HCT116 (cell line): ENCODE measurements at regions not wholly inside any gene's neighbourhood (a gene's known extent, or its start where the extent isn't known, plus 50 kb on each side); places are given as distances from the start of the nearest gene placed in this dataset.

Source experiments
- ATAC-seq: fragments of 200-7000 bp; cut with Tn5 transposase; 2 replicates; pipeline ENCODE4 v1.9.1; 2020; ENCODE audit warnings: mild to moderate bottlenecking, moderate library complexity
- BruUV-seq: library from RNA; stranded (reverse); fragments of 400-500 nt; replicated peaks from 2 replicates; lab custom pipeline; 2021; lab: Mats Ljungman, UMichigan
- CTCF ChIA-PET: fragments of 300-600 bp; sonication (Branson Sonifier 250); formaldehyde crosslinking; loops from one replicate; lab custom pipeline; 2021; ENCODE audit warnings: antibody characterized with exemption; lab: Charles Lee
- POLR2A ChIA-PET: fragments of 300-600, 350-600 bp; sonication (Branson Sonifier 250); formaldehyde crosslinking; loops from one replicate; lab custom pipeline; 2021; ENCODE audit warnings: antibody characterized with exemption; lab: Charles Lee
- RAD21 ChIA-PET, 2 experiments: fragments of 300-600 bp; sonication (Branson Sonifier 250); formaldehyde crosslinking; loops; one replicate each; lab custom pipeline; 2023; ENCODE audit warnings: low total read pairs in 2 of 2; ENCODE audit not compliant: uncharacterized antibody in 2 of 2, unreplicated experiment in 2 of 2, low non-redundant PET in 1 of 2; lab: Charles Lee
- DNase-seq: peaks from one replicate; pipeline ENCODE4 v3.0.0-alpha.2; 2010; ENCODE audit warnings: low read depth, low spot score
- H2AFZ ChIP-seq: fragments of 200-600 bp; shearing (Covaris generic), sonication (generic); 2 replicates; pipeline ENCODE4 v1.6.1; 2017; ENCODE audit warnings: low read depth, mixed run types, mixed read lengths, antibody characterized with exemption, low read length; ENCODE audit not compliant: poor library complexity, severe bottlenecking
- H3K27ac ChIP-seq: 2 replicates; pipeline ENCODE4 v1.5.1; 2012; ENCODE audit warnings: low read depth, low read length
- H3K27me3 ChIP-seq: fragments of 200-600 bp; sonication (generic); 2 replicates; pipeline ENCODE4 v1.6.1; 2016; ENCODE audit warnings: mixed run types, low read length, mixed read lengths; ENCODE audit not compliant: insufficient read depth
- H3K36me3 ChIP-seq, 2 experiments: fragments of 200-500 bp in 1 of 2; fragments of 200-600 bp in 1 of 2; sonication (Bioruptor generic) in 1 of 2; sonication (generic) in 1 of 2; 2 replicates each; pipeline versions ENCODE4 v1.5.1 to v1.6.1; 2014 to 2016; ENCODE audit warnings: low read length in 2 of 2, inconsistent platforms in 1 of 2, mixed read lengths in 1 of 2, mixed run types in 1 of 2; ENCODE audit not compliant: insufficient read depth in 2 of 2, control insufficient read depth in 1 of 2
- H3K4me1 ChIP-seq, 2 experiments: fragments of 200-600 bp in 1 of 2; sonication (generic) in 1 of 2; 2 replicates each; pipeline versions ENCODE4 v1.5.1 to v1.6.1; 2012 to 2017; ENCODE audit warnings: low read length in 2 of 2, inconsistent platforms in 1 of 2, mild to moderate bottlenecking in 1 of 2, mixed read lengths in 1 of 2, mixed run types in 1 of 2, moderate library complexity in 1 of 2; ENCODE audit not compliant: insufficient read depth in 2 of 2, control insufficient read depth in 1 of 2
- H3K4me2 ChIP-seq: fragments of 200-600 bp; sonication (generic); 2 replicates; pipeline ENCODE4 v1.6.1; 2017; ENCODE audit warnings: mixed run types, low read length, mixed read lengths
- H3K4me3 ChIP-seq, 2 experiments: fragments of 200-600 bp in 1 of 2; sonication (generic) in 1 of 2; replicated peaks in 1 of 2; 2 replicates each; pipeline ENCODE4 v1.5.1; 2011 to 2016; ENCODE audit warnings: low read length in 2 of 2, control low read depth in 1 of 2, low read depth in 1 of 2, mild to moderate bottlenecking in 1 of 2, mixed read lengths in 1 of 2, mixed run types in 1 of 2
- H3K79me2 ChIP-seq: fragments of 200-600 bp; sonication (generic); 2 replicates; pipeline ENCODE4 v1.6.1; 2017; ENCODE audit warnings: mild to moderate bottlenecking, mixed run types, low read length, moderate library complexity, mixed read lengths; ENCODE audit not compliant: insufficient read depth
- H3K9ac ChIP-seq: fragments of 200-600 bp; sonication (generic); 2 replicates; pipeline ENCODE4 v1.6.1; 2016; ENCODE audit warnings: low read length, mixed read lengths
- H3K9me2 ChIP-seq: fragments of 200-600 bp; sonication (generic), shearing (Covaris generic); 2 replicates; pipeline ENCODE4 v1.6.1; 2017; ENCODE audit warnings: mixed run types, mild to moderate bottlenecking, moderate library complexity; ENCODE audit not compliant: insufficient read depth
- H3K9me3 ChIP-seq, 2 experiments: fragments of 200-500 bp in 1 of 2; fragments of 200-600 bp in 1 of 2; sonication (Bioruptor generic) in 1 of 2; sonication (generic) in 1 of 2; 2 replicates each; pipeline ENCODE4 v1.6.1; 2014 to 2017; ENCODE audit warnings: low read length in 2 of 2, mixed read lengths in 2 of 2, inconsistent platforms in 1 of 2, low read depth in 1 of 2, mild to moderate bottlenecking in 1 of 2, mixed run types in 1 of 2, moderate library complexity in 1 of 2; ENCODE audit not compliant: control insufficient read depth in 1 of 2, insufficient read depth in 1 of 2
- H4K20me1 ChIP-seq: fragments of 200-600 bp; sonication (generic), shearing (Covaris generic); 2 replicates; pipeline ENCODE4 v1.6.1; 2017; ENCODE audit warnings: mixed run types, mild to moderate bottlenecking, moderate library complexity; ENCODE audit not compliant: insufficient read depth
- EZH2 ChIP-seq: fragments of 200-600 bp; sonication (generic); IDR thresholded peaks from 2 replicates; pipeline ENCODE4 v1.6.1; 2017; ENCODE audit warnings: antibody characterized with exemption, mixed run types
- EZH2phosphoT487 ChIP-seq: fragments of 200-600 bp; IDR thresholded peaks from 2 replicates; pipeline ENCODE4 v1.6.1; 2018; ENCODE audit warnings: antibody characterized with exemption, borderline replicate concordance
- TCF7L2 ChIP-seq: IDR thresholded peaks from 2 replicates; pipeline ENCODE4 v1.7.0; 2011; ENCODE audit warnings: borderline replicate concordance, inconsistent platforms; ENCODE audit not compliant: insufficient read depth, insufficient read length; ENCODE audit errors: extremely low read depth
- intact Hi-C: fragments of 100-400 bp; cut with micrococcal nuclease; formaldehyde crosslinking; loops from 2 replicates; pipeline ENCODE4 v1.10.0; 2022
- TF ChIP-seq, protein P1 (sequence below): IDR thresholded peaks from 2 replicates; pipeline ENCODE4 v1.6.1; 2011; ENCODE audit warnings: mild to moderate bottlenecking, low read length, moderate library complexity; ENCODE audit not compliant: insufficient replicate concordance; ENCODE audit errors: extremely low read depth
- TF ChIP-seq, protein P2 (sequence below), 3 experiments: fragments of 200-600 bp in 1 of 3; sonication (generic) in 1 of 3; IDR thresholded peaks in 2 of 3; conservative IDR thresholded peaks in 1 of 3; 2 replicates each; pipeline ENCODE4 v1.5.1; 2012 to 2017; ENCODE audit warnings: low read depth in 2 of 3, low read length in 2 of 3, antibody characterized with exemption in 1 of 3, borderline replicate concordance in 1 of 3, control low read depth in 1 of 3, mild to moderate bottlenecking in 1 of 3, mixed read lengths in 1 of 3, mixed run types in 1 of 3, moderate library complexity in 1 of 3; ENCODE audit not compliant: insufficient read depth in 1 of 3

DNA sequence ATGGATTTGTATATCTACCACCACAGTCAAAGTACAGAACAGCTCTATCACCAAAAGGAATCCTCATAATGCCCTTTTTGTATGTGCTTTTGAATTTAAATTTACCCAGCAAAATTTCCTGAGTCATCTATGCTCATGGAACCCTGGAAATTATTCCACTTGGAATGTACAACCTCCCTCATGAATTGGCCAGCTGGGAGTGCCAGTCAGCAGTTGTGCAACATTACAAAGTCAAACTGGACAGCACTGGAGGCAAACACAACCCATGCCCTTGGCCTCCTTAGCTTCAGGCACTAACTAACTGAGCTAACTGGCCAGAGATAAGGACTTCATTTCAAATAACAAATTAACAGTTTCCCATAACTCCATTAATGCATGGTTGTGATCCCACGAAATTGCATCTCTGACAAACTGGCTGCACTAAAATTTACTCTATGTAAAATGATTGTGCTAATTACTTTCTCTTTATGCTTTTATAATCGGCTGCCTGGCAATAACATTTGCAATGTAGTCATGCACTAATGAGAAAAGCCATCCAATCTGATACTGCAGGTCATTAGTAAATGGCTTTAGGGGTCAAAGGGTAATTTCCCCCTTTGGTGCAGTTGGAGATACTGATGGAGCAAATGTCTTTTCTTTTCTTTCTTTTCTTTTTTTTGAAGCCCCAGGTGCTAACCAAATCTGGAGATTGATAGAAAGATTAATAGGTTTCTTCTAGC, 270.5 kb downstream of the ACTR3 start:
- RAD21 ChIA-PET = no interaction called here
- Histone ChIP-seq H4K20me1 (no peaks in the 10 kb centered on the region), H3K4me2 (no peak overlapping the region), H2AFZ (no peak overlapping the region), H3K4me1 (no peaks in the 10 kb centered on the region), H3K27ac (no peak overlapping the region), H3K79me2 (no peaks in the 10 kb centered on the region), H3K9ac (no peak overlapping the region), H3K36me3 (no peaks in the 10 kb centered on the region), H3K9me3 (no peaks in the 10 kb centered on the region), H3K4me3 (no peak overlapping the region), H3K9me2 (no peaks in the 10 kb centered on the region), H3K27me3 (no peaks in the 10 kb centered on the region)
- no TSS peak for BruUV-seq
- TF ChIP-seq EZH2phosphoT487 = no peak
- TF ChIP-seq, protein P1, sequence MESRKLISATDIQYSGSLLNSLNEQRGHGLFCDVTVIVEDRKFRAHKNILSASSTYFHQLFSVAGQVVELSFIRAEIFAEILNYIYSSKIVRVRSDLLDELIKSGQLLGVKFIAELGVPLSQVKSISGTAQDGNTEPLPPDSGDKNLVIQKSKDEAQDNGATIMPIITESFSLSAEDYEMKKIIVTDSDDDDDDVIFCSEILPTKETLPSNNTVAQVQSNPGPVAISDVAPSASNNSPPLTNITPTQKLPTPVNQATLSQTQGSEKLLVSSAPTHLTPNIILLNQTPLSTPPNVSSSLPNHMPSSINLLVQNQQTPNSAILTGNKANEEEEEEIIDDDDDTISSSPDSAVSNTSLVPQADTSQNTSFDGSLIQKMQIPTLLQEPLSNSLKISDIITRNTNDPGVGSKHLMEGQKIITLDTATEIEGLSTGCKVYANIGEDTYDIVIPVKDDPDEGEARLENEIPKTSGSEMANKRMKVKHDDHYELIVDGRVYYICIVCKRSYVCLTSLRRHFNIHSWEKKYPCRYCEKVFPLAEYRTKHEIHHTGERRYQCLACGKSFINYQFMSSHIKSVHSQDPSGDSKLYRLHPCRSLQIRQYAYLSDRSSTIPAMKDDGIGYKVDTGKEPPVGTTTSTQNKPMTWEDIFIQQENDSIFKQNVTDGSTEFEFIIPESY = no peak
- no peak for TF ChIP-seq EZH2
- TF ChIP-seq TCF7L2 = no peak
- TF ChIP-seq, protein P2, sequence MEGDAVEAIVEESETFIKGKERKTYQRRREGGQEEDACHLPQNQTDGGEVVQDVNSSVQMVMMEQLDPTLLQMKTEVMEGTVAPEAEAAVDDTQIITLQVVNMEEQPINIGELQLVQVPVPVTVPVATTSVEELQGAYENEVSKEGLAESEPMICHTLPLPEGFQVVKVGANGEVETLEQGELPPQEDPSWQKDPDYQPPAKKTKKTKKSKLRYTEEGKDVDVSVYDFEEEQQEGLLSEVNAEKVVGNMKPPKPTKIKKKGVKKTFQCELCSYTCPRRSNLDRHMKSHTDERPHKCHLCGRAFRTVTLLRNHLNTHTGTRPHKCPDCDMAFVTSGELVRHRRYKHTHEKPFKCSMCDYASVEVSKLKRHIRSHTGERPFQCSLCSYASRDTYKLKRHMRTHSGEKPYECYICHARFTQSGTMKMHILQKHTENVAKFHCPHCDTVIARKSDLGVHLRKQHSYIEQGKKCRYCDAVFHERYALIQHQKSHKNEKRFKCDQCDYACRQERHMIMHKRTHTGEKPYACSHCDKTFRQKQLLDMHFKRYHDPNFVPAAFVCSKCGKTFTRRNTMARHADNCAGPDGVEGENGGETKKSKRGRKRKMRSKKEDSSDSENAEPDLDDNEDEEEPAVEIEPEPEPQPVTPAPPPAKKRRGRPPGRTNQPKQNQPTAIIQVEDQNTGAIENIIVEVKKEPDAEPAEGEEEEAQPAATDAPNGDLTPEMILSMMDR (IDR thresholded peaks at IDR 0.05 in 2 of 3, conservative IDR thresholded peaks at IDR 0.05 in 1 of 3; ENCODE audit: borderline replicate concordance in 1 of 3, insufficient read depth in 1 of 3, low read depth in 2 of 3, low read length in 2 of 3) = no peak
- DNase-seq (no peak), ATAC-seq (no peak)
- POLR2A ChIA-PET = no interaction called here
- intact Hi-C loops = no loop called here
- CTCF ChIA-PET = no interaction called here
